ENCODE measurements at regions not wholly inside any gene's neighbourhood (a gene's known extent, or its start where the extent isn't known, plus 50 kb on each side); places are given as distances from the start of the nearest gene placed in this dataset.

DNA sequence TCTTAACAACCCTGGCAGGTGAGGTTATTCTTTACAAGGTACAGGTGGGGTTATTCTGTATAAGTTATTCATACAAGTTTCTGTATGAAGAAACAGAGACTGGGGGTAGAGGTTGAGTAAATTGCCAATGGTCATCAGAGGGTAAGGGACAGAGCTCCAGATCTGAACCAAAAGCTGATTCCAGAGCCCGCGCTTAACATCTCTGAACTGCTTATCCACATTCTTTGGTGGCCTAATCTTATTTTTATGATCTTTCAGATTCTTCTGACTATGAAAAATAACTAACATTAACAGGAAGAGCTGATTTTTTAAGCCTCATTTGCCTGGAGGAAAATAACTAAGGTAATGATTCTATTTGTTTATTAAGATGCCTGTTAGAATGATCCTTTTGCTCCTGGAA, 63.9 kb upstream of the BARHL2 start:
- no peak for DNase-seq

DNA sequence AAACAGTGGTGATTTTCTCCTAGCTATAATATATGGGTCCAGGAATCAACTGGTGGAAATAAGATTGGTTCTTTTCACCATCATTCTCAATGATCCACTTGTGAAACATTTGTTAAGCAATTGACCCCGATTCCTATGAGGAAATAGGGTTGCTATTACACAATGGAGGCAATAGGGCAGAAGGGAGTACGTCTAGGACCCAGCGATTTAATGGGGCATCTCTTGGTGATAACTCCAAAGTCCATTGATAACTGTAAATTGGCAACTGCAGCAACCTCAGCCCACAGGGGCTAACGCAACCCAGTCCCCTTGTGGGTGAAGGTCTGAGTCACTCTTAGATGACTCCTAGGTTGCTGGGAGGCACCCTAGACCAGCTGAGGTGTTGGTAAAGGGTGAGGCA, 62.5 kb upstream of the BARHL2 start:
- no peak for DNase-seq

DNA sequence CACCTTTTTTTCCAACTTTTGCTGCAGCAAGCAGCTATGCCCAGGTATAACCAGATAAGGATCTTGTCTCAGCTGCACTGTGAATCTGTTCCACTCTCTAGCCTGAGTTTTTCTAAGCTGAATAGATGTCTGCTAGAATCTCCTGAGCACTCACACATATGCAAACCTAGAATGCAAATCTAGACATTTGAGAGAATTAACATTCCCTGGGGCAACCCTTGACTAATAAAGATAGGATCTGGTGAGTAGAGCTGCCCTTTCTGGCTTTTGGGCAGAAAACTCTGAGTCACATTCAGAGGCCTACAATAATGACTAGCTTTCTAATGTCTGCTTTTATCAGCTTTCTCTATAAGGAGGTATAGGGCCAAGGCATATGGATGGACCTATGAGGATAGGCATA, 61.4 kb upstream of the BARHL2 start:
- no peak for DNase-seq

- DNase-seq, result no peak
Observed at GRCh38 chr1:90773812-90774211, 56.7 kb upstream of the BARHL2 start.

GRCh38 chr1:90768826-90769225, 51.7 kb upstream of the BARHL2 start:
- DNase-seq, result no peak

DNA sequence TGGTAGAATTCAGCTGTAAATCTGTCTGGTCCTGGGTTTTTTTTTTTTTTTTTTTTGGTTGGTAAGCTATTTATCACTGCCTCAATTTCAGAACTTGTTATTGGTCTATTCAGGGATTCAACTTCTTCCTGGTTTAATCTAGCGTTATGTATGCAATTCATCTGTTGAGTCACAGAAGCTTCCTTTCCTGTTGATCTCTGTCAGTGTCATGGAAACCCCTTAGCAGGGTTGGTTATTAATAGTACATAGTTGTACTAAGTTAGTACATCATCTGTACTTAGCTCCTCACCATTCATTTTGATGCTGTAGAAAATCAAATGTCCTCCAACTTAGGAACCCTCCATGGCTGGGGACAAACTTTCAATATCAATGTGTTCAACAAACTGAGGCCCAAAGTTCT, 51.0 kb upstream of the BARHL2 start:
- DNase-seq, result no peak

Data from right kidney (tissue), 1 donor.